SU-DHL-6 (cell line): ENCODE measurements at regions not wholly inside any gene's neighbourhood (a gene's known extent, or its start where the extent isn't known, plus 50 kb on each side); places are given as distances from the start of the nearest gene placed in this dataset.

Experiments used
- CTCF ChIP-seq: fragments of 200-600 bp; sonication (generic); IDR thresholded peaks from one replicate; pipeline ENCODE4 v1.5.1; 2017; ENCODE audit warnings: antibody characterized with exemption, mild to moderate bottlenecking, low read length, moderate library complexity; ENCODE audit not compliant: insufficient read depth, poor library complexity, severe bottlenecking
- EZH2phosphoT487 ChIP-seq: fragments of 200-600 bp; sonication (generic), shearing (Covaris generic); conservative IDR thresholded peaks from 2 replicates; pipeline ENCODE4 v1.6.1; 2018; ENCODE audit warnings: mild to moderate bottlenecking, antibody characterized with exemption, low read length, moderate library complexity, mixed read lengths

DNA sequence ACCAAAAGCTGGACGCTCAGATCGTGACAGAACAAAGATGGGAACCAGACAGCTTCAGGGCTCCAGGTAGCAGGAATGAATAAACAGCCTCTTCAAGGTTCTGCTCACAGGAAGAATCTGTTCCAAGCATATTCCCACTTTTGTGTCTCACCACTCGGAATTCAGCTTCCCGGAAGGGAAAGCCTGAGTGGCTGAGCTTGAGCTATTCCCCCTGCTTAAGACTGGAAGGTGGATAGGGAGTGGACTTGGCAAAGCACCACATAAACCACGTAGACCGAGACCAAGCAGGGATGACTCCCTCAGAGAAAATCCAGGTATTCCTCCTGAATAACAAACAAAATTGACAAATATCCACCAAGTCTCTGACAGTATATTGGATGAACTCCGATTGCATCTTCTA, 180.2 kb upstream of the NR2F2 start:
- no peak for TF ChIP-seq CTCF
- no peak for TF ChIP-seq EZH2phosphoT487
